ENCODE measurements at regions not wholly inside any gene's neighbourhood (a gene's known extent, or its start where the extent isn't known, plus 50 kb on each side); places are given as distances from the start of the nearest gene placed in this dataset.

- Mint-ChIP-seq H3K36me3 (ENCODE audit: low read depth) (no peaks in the 10 kb centered on the region; the same call in 2 of the 3 replicates), H3K4me1 (peaks cover 44% of the 10 kb centered on the region), H3K9me3 (no peaks in the 10 kb centered on the region; the same call in 2 of the 3 replicates), H3K27ac (no peak overlapping the region), H3K27me3 (ENCODE audit: insufficient read depth, low read depth, poor library complexity) (peaks cover 17% of the 10 kb centered on the region), H3K4me3 (no peak overlapping the region; the same call in 2 of the 3 replicates)
- no peaks in the 10 kb centered on the region for H4K20me1 ChIP-seq (replicated peaks; ENCODE audit: insufficient read depth)
- peaks cover 10% of the 10 kb centered on the region; the same call in 1 of the 2 replicates for H3K9me2 ChIP-seq (ENCODE audit: insufficient read depth)
- no peaks in the 10 kb centered on the region for H3K27me3 ChIP-seq (ENCODE audit: insufficient read depth)
- DNase-seq (ENCODE audit: low spot score) (no peak), ATAC-seq (no peak)
- no peaks in the 10 kb centered on the region for H3K79me2 ChIP-seq (replicated peaks; ENCODE audit: insufficient read depth)
- H3K36me3 ChIP-seq (ENCODE audit: insufficient read depth) = no peaks in the 10 kb centered on the region
- H3K4me3 ChIP-seq = no peak overlapping the region
- H3K4me2 ChIP-seq = no peak overlapping the region
- H3K4me1 ChIP-seq (ENCODE audit: insufficient read depth) = peaks cover 15% of the 10 kb centered on the region
- peaks cover 7% of the 10 kb centered on the region; the same call in 1 of the 2 replicates for H3F3A ChIP-seq (replicated peaks; ENCODE audit: low read depth)
- no peak overlapping the region for H2AFZ ChIP-seq
- H3K27ac ChIP-seq (ENCODE audit: low read depth) = no peak overlapping the region
- TF ChIP-seq ZNF462 (CRISPR knock-in tag; IDR thresholded peaks at IDR 0.05) = no peak
- no peak for TF ChIP-seq ZNF114 (CRISPR knock-in tag; IDR thresholded peaks at IDR 0.05)
- TF ChIP-seq JUNB (IDR thresholded peaks at IDR 0.05; ENCODE audit: unreplicated experiment) = no peak
Measured at GRCh38 chr6:14831070-14831469, 414.8 kb upstream of the JARID2 start.

- H3K4me1 ChIP-seq (ENCODE audit: insufficient read depth) = peaks cover 11% of the 10 kb centered on the region
- Mint-ChIP-seq H3K36me3 (ENCODE audit: low read depth) (no peaks in the 10 kb centered on the region; the same call in 2 of the 3 replicates), H3K4me3 (no peak overlapping the region), H3K27me3 (ENCODE audit: insufficient read depth, low read depth, poor library complexity) (peaks cover 14% of the 10 kb centered on the region), H3K9me3 (no peaks in the 10 kb centered on the region; the same call in 2 of the 3 replicates), H3K27ac (no peak overlapping the region), H3K4me1 (peaks cover 38% of the 10 kb centered on the region)
- H3K4me3 ChIP-seq = no peak overlapping the region
- H3K27me3 ChIP-seq (ENCODE audit: insufficient read depth) = no peaks in the 10 kb centered on the region
- peaks cover 8% of the 10 kb centered on the region; the same call in 1 of the 2 replicates for H3K9me2 ChIP-seq (ENCODE audit: insufficient read depth)
- H3K27ac ChIP-seq (ENCODE audit: low read depth) = no peak overlapping the region
- H2AFZ ChIP-seq = no peak overlapping the region
- TF ChIP-seq ETS1 (IDR thresholded peaks at IDR 0.05) = no peak
- no peaks in the 10 kb centered on the region for H4K20me1 ChIP-seq (replicated peaks; ENCODE audit: insufficient read depth)
- no peak for DNase-seq (ENCODE audit: low spot score)
- H3F3A ChIP-seq (replicated peaks; ENCODE audit: low read depth) = 0 out of 2 replicates have a peak, but pooled peaks cover 7% of the 10 kb centered on the region
- H3K4me2 ChIP-seq = peak overlapping the region; percentile 13
- ATAC-seq = peak; percentile 64
- no peaks in the 10 kb centered on the region for H3K36me3 ChIP-seq (ENCODE audit: insufficient read depth)
- no peaks in the 10 kb centered on the region for H3K79me2 ChIP-seq (replicated peaks; ENCODE audit: insufficient read depth)
Measured at GRCh38 chr6:14831937-14832336, 413.9 kb upstream of the JARID2 start.
